B cell (primary cell): ENCODE measurements at regions not wholly inside any gene's neighbourhood (a gene's known extent, or its start where the extent isn't known, plus 50 kb on each side); places are given as distances from the start of the nearest gene placed in this dataset.

Experiments used
- ATAC-seq: fragments of 200-7000 bp; cut with Tn5 transposase; one replicate; pipeline ENCODE4 v1.10.0; 2021; ENCODE audit warnings: low read depth, mild to moderate bottlenecking, moderate number of reproducible peaks, moderate library complexity
- CTCF ChIA-PET: fragments of 350-600 bp; sonication (Branson Sonifier 250); formaldehyde crosslinking; loops from one replicate; lab custom pipeline; 2021; ENCODE audit warnings: antibody characterized with exemption, inconsistent platforms; lab: Charles Lee
- POLR2A ChIA-PET: fragments of 350-600 bp; sonication (Branson Sonifier 250); formaldehyde crosslinking; loops from one replicate; lab custom pipeline; 2021; ENCODE audit warnings: antibody characterized with exemption; lab: Charles Lee
- DNase-seq: peaks from one replicate; pipeline ENCODE4 v3.0.0; 2013
- H2AFZ ChIP-seq: 2 replicates; pipeline ENCODE4 v1.6.1; 2012; ENCODE audit warnings: mild to moderate bottlenecking, low read depth, low read length; ENCODE audit not compliant: insufficient read depth, poor library complexity, severe bottlenecking
- H3K27ac ChIP-seq, 2 donors: 1 replicate in 1 of 2; 2 replicates in 1 of 2; pipeline ENCODE4 v1.5.1; 2012 to 2013; ENCODE audit warnings: low read length in 2 of 2, mild to moderate bottlenecking in 2 of 2, moderate library complexity in 1 of 2
- H3K27me3 ChIP-seq, 4 experiments: fragments of 200-600 bp in 1 of 4; sonication (generic) in 1 of 4; replicated peaks in 1 of 4; 1 replicate in 2 of 4; 2 replicates in 2 of 4; pipeline versions ENCODE4 v1.6.1 to v1.7.0; 2013 to 2016; ENCODE audit warnings: low read length in 3 of 4, mild to moderate bottlenecking in 2 of 4, mixed read lengths in 1 of 4, moderate library complexity in 1 of 4; ENCODE audit not compliant: insufficient read depth in 4 of 4, control insufficient read depth in 3 of 4; ENCODE audit errors: control extremely low read depth in 1 of 4
- H3K36me3 ChIP-seq, 2 experiments: replicated peaks in 1 of 2; 1 replicate in 1 of 2; 2 replicates in 1 of 2; pipeline versions ENCODE4 v1.6.1 to v1.7.1; 2013; ENCODE audit warnings: low read length in 1 of 2; ENCODE audit not compliant: insufficient read depth in 2 of 2, control insufficient read depth in 1 of 2; ENCODE audit errors: control extremely low read depth in 1 of 2, extremely low read depth in 1 of 2
- H3K4me1 ChIP-seq, 2 donors: fragments of 200-600 bp in 1 of 2; sonication (generic) in 1 of 2; 1 replicate in 1 of 2; 2 replicates in 1 of 2; pipeline versions ENCODE4 v1.5.1 to v1.6.1; 2013 to 2017; ENCODE audit warnings: low read length in 2 of 2; ENCODE audit not compliant: control insufficient read depth in 2 of 2, insufficient read depth in 2 of 2
- H3K4me2 ChIP-seq: replicated peaks from 2 replicates; pipeline ENCODE3; 2012; ENCODE audit warnings: mild to moderate bottlenecking, low read depth, low read length; ENCODE audit not compliant: poor library complexity, severe bottlenecking
- H3K4me3 ChIP-seq, 5 experiments: fragments of 200-600 bp in 1 of 5; sonication (generic) in 1 of 5; 1 replicate in 3 of 5; 2 replicates in 2 of 5; pipeline versions ENCODE4 v1.5.1 to v1.7.0; 2011 to 2016; ENCODE audit warnings: low read length in 4 of 5, mild to moderate bottlenecking in 4 of 5, low read depth in 2 of 5, control low read depth in 1 of 5, moderate library complexity in 1 of 5; ENCODE audit not compliant: insufficient read depth in 1 of 5; ENCODE audit errors: control extremely low read depth in 1 of 5, extremely low read depth in 1 of 5
- H3K79me2 ChIP-seq: fragments of 200-600 bp; sonication (generic); one replicate; pipeline ENCODE4 v1.6.0; 2016; ENCODE audit warnings: low read length; ENCODE audit not compliant: control insufficient read depth, insufficient read depth
- H3K9ac ChIP-seq: fragments of 200-600 bp; sonication (generic); 2 replicates; pipeline ENCODE4 v1.6.1; 2017; ENCODE audit warnings: mild to moderate bottlenecking, low read length, moderate library complexity
- H3K9me3 ChIP-seq, 3 donors: one replicate each; pipeline versions ENCODE4 v1.6.1 to v1.7.1; 2013; ENCODE audit warnings: low read length in 2 of 3; ENCODE audit not compliant: control insufficient read depth in 2 of 3, insufficient read depth in 1 of 3; ENCODE audit errors: control extremely low read depth in 1 of 3
- H4K20me1 ChIP-seq: 2 replicates; pipeline ENCODE4 v1.6.0; 2012; ENCODE audit warnings: mild to moderate bottlenecking, low read length; ENCODE audit not compliant: insufficient read depth, control insufficient read depth, poor library complexity, severe bottlenecking
- H3K27ac Mint-ChIP-seq: one replicate; pipeline ENCODE4 v1.8.0; 2021; ENCODE audit warnings: mixed read lengths
- H3K27me3 Mint-ChIP-seq: one replicate; pipeline ENCODE4 v1.8.0; 2021; ENCODE audit warnings: mixed read lengths
- H3K4me1 Mint-ChIP-seq: one replicate; pipeline ENCODE4 v1.8.0; 2021; ENCODE audit warnings: mixed read lengths
- H3K4me3 Mint-ChIP-seq: one replicate; pipeline ENCODE4 v1.8.0; 2021; ENCODE audit warnings: mixed read lengths
- H3K9me3 Mint-ChIP-seq: one replicate; pipeline ENCODE4 v1.8.0; 2022; ENCODE audit warnings: mixed read lengths; ENCODE audit not compliant: insufficient read depth
- CTCF ChIP-seq: fragments of 200-600 bp; IDR thresholded peaks from one replicate; pipeline ENCODE4 v1.8.0; 2022; ENCODE audit warnings: antibody characterized with exemption, mild to moderate bottlenecking
- EZH2 ChIP-seq: IDR thresholded peaks from 2 replicates; pipeline ENCODE4 v1.6.1; 2012; ENCODE audit warnings: borderline replicate concordance, low read depth, mild to moderate bottlenecking, moderate library complexity, low read length; ENCODE audit not compliant: insufficient read depth, poor library complexity, severe bottlenecking
- WGBS: methylation state at CpG from one replicate; pipeline ENCODE4 v1.1.5; 2013; ENCODE audit warnings: missing lambda C conversion rate; ENCODE audit not compliant: insufficient coverage; 5-methylcytosine and 5-hydroxymethylcytosine counted together
- intact Hi-C: fragments of 100-400 bp; cut with micrococcal nuclease; formaldehyde crosslinking; loops from one replicate; pipeline ENCODE4 v1.10.0; 2022

DNA sequence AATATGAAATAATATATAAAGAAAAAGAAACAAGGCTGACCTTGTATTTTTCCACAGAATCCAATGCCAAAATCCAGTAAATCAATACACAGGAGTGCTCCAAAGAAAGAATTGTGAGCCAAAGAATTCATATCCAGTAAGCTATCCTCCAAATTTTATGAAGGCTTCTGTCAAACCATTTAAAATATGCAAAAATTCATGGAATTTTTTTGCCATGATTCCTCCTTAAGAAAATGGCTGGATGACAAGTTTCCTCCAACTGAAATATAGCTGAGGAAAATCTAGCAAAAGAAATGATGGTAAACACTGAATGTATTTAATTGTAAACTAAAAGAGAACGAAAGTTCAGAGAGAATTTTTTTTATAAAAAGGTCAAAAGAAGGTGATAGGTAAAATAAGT is 290.3 kb downstream of the UBE3D start:
- Mint-ChIP-seq H3K4me1 (no peaks in the 10 kb centered on the region), H3K4me3 (no peak overlapping the region), H3K27ac (no peak overlapping the region), H3K27me3 (no peaks in the 10 kb centered on the region), H3K9me3 (no peaks in the 10 kb centered on the region)
- ChIA-PET POLR2A (no interaction called here), CTCF (no interaction called here)
- no peaks in the 10 kb centered on the region for H3K79me2 ChIP-seq
- no peaks in the 10 kb centered on the region for H3K9me3 ChIP-seq
- no peak for DNase-seq
- no peak overlapping the region for H3K4me3 ChIP-seq
- ATAC-seq, result no peak
- intact Hi-C loops, result no loop called here
- WGBS, result no CpG with 5 or more reads among the region's 1 CpG
- H3K4me2 ChIP-seq, result no peak overlapping the region
- no peaks in the 10 kb centered on the region for H3K36me3 ChIP-seq
- no peak overlapping the region for H2AFZ ChIP-seq
- H3K27ac ChIP-seq, result no peak overlapping the region
- TF ChIP-seq EZH2 (no peak), CTCF (no peak)
- H3K27me3 ChIP-seq, result no peaks in the 10 kb centered on the region
- H3K9ac ChIP-seq, result no peak overlapping the region
- no peaks in the 10 kb centered on the region for H3K4me1 ChIP-seq
- no peaks in the 10 kb centered on the region for H4K20me1 ChIP-seq

GRCh38 chr6:82775981-82776380 is 289.7 kb downstream of the UBE3D start:
- no peaks in the 10 kb centered on the region for H3K4me1 ChIP-seq
- TF ChIP-seq EZH2 (no peak), CTCF (no peak)
- no peak overlapping the region for H3K9ac ChIP-seq
- no peaks in the 10 kb centered on the region for H3K79me2 ChIP-seq
- intact Hi-C loops, result no loop called here
- no peaks in the 10 kb centered on the region for H3K27me3 ChIP-seq
- no peak for DNase-seq
- Mint-ChIP-seq H3K4me1 (no peaks in the 10 kb centered on the region), H3K27me3 (no peaks in the 10 kb centered on the region), H3K27ac (no peak overlapping the region), H3K9me3 (no peaks in the 10 kb centered on the region), H3K4me3 (no peak overlapping the region)
- no CpG with 5 or more reads among the region's 1 CpG for WGBS
- H2AFZ ChIP-seq, result no peak overlapping the region
- H4K20me1 ChIP-seq, result no peaks in the 10 kb centered on the region
- H3K36me3 ChIP-seq, result no peaks in the 10 kb centered on the region
- ATAC-seq, result no peak
- no peak overlapping the region for H3K27ac ChIP-seq
- ChIA-PET POLR2A (no interaction called here), CTCF (no interaction called here)
- H3K9me3 ChIP-seq, result no peaks in the 10 kb centered on the region
- H3K4me3 ChIP-seq, result no peak overlapping the region
- no peak overlapping the region for H3K4me2 ChIP-seq
